Esophagus muscularis mucosa (tissue), 4 donors: ENCODE measurements at regions not wholly inside any gene's neighbourhood (a gene's known extent, or its start where the extent isn't known, plus 50 kb on each side); places are given as distances from the start of the nearest gene placed in this dataset.

Source experiments
- DNase-seq: peaks from one replicate; pipeline ENCODE4 v3.0.0-alpha.2; 2017; ENCODE audit errors: extremely low spot score
- H3K27ac ChIP-seq, 4 donors: fragments of 200-600 bp; sonication (generic); replicated peaks in 1 of 4; 1 replicate in 3 of 4; 2 replicates in 1 of 4; pipeline ENCODE4 v1.5.1; 2016 to 2019; ENCODE audit warnings: mild to moderate bottlenecking in 1 of 4
- H3K27me3 ChIP-seq, 4 donors: fragments of 200-600 bp; sonication (generic); one replicate each; pipeline versions ENCODE4 v1.5.1 to v1.6.0; 2016 to 2019
- H3K36me3 ChIP-seq, 4 donors: fragments of 200-600 bp; sonication (generic); one replicate each; pipeline ENCODE4 v1.5.1; 2016 to 2019
- H3K4me1 ChIP-seq, 4 donors: fragments of 200-600 bp; sonication (generic); one replicate each; pipeline ENCODE4 v1.5.1; 2016 to 2019
- H3K4me3 ChIP-seq, 4 donors: fragments of 200-600 bp; sonication (generic); 1 replicate in 2 of 4; 2 replicates in 2 of 4; pipeline ENCODE4 v1.5.1; 2016 to 2019; ENCODE audit warnings: mild to moderate bottlenecking in 4 of 4, moderate library complexity in 1 of 4
- H3K9me3 ChIP-seq, 4 donors: fragments of 200-600 bp; sonication (generic); 1 replicate in 3 of 4; 2 replicates in 1 of 4; pipeline ENCODE4 v1.5.1; 2016 to 2019
- CTCF ChIP-seq, 3 experiments: fragments of 200-600 bp in 2 of 3; fragments of 450-650 bp in 1 of 3; sonication (generic) in 2 of 3; IDR thresholded peaks; one replicate each; pipeline ENCODE4 v1.5.1; 2017 to 2019; ENCODE audit warnings: antibody characterized with exemption in 3 of 3, mild to moderate bottlenecking in 2 of 3, moderate library complexity in 1 of 3
- EP300 ChIP-seq: sonication (generic); formaldehyde crosslinking; IDR thresholded peaks from one replicate; pipeline ENCODE4 v1.6.1; 2017; ENCODE audit warnings: antibody characterized with exemption
- POLR2A ChIP-seq: fragments of 450-650 bp; IDR thresholded peaks from one replicate; pipeline ENCODE4 v1.6.1; 2017; ENCODE audit warnings: antibody characterized with exemption, moderate library complexity, mild to moderate bottlenecking, low read depth
- POLR2AphosphoS5 ChIP-seq, 2 donors: sonication (generic); formaldehyde crosslinking; IDR thresholded peaks; one replicate each; pipeline ENCODE4 v1.6.1; 2017; ENCODE audit warnings: antibody characterized with exemption in 2 of 2
- WGBS: methylation state at CpG from one replicate; pipeline ENCODE4 v1.1.5; 2018; 5-methylcytosine and 5-hydroxymethylcytosine counted together
- intact Hi-C: fragments of 100-400 bp; cut with DNase I; formaldehyde crosslinking; loops from one replicate; pipeline ENCODE4 v1.15.1; 2023

- no peaks in the 10 kb centered on the region for H3K9me3 ChIP-seq
- 52% methylated on average over 7 of the region's 7 CpGs for WGBS
These were observed 272.0 kb downstream of the UQCRFS1 start for GRCh38 chr19:28940751-28941500.

GRCh38 chr19:28939236-28939635 is 273.7 kb downstream of the UQCRFS1 start:
- Histone ChIP-seq H3K36me3 (no peaks in the 10 kb centered on the region), H3K4me1 (no peaks in the 10 kb centered on the region), H3K27me3 (peaks cover 0 to 24% (median 0%) of the 10 kb centered on the region in 4 donors), H3K9me3 (no peaks in the 10 kb centered on the region), H3K27ac (no peak overlapping the region), H3K4me3 (no peak overlapping the region)
- DNase-seq, result no peak
- TF ChIP-seq CTCF (IDR thresholded peaks at IDR 0.05), result no peak
- no peak for TF ChIP-seq POLR2AphosphoS5 (IDR thresholded peaks at IDR 0.05)
- TF ChIP-seq POLR2A, result no peak
- intact Hi-C loops, result no loop called here

More at GRCh38 chr19:28940751-28941500, 272.0 kb downstream of the UQCRFS1 start:
- Histone ChIP-seq H3K27me3 (peaks cover 0 to 25% (median 0%) of the 10 kb centered on the region in 4 donors), H3K36me3 (no peaks in the 10 kb centered on the region), H3K4me3 (no peak overlapping the region), H3K4me1 (no peaks in the 10 kb centered on the region), H3K27ac (no peak overlapping the region)
- no peak for DNase-seq
- intact Hi-C loops, result no loop called here
- no peak for TF ChIP-seq CTCF (IDR thresholded peaks at IDR 0.05)
- TF ChIP-seq POLR2A, result no peak
- TF ChIP-seq EP300, result no peak
- TF ChIP-seq POLR2AphosphoS5 (IDR thresholded peaks at IDR 0.05), result no peak

DNA sequence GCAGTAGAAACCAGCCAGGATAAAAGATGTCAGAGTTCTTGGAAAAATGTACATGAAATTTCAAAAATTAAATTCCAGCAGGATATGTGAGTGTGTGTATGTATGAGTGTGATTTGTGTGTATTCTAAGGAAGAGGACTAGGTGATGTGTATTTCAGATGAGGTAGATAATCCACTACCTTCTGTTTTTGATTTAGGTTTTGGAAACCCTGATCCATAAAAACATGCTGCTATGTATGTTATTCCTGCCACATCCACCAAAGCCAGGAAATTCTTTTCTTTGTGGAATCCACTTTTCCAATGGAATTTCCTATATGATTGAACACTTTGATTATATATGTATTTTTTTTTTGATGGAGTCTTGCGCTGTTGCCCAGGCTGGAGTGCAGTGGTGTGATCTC is 276.9 kb downstream of the UQCRFS1 start:
- no peak for DNase-seq
- H3K9me3 ChIP-seq, result no peaks in the 10 kb centered on the region
- TF ChIP-seq CTCF (IDR thresholded peaks at IDR 0.05) (no peak), POLR2A (no peak), POLR2AphosphoS5 (IDR thresholded peaks at IDR 0.05) (no peak), EP300 (no peak)
- 96% methylated on average over 1 of the region's 1 CpG for WGBS
- H3K4me3 ChIP-seq, result no peak overlapping the region
- no peaks in the 10 kb centered on the region for H3K4me1 ChIP-seq
- intact Hi-C loops, result no loop called here
- H3K27ac ChIP-seq, result no peak overlapping the region
- H3K27me3 ChIP-seq, result peaks cover 0 to 33% (median 2%) of the 10 kb centered on the region in 4 donors
- H3K36me3 ChIP-seq, result no peaks in the 10 kb centered on the region

DNA sequence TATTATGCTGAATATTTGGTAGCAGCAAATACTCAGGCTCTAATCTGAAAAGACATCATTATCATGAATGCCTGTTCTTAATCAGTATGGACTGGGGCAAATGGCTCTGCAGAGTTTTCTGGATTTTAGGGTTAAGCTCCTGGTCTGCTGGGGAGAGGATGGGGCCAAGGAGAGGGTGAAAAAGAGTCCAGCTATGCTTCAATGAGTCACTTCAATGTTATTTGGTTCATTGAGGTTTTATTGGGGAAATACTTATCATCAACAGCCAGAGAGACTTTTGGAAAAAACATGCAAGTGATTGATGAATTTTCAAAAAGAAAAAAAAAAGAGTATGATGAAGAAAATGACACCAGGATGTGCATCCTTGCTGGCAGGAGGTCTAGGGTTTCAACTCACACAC is 278.3 kb downstream of the UQCRFS1 start:
- intact Hi-C loops, result no loop called here
- no peaks in the 10 kb centered on the region for H3K36me3 ChIP-seq
- H3K4me3 ChIP-seq, result no peak overlapping the region
- TF ChIP-seq CTCF (IDR thresholded peaks at IDR 0.05) (no peak), EP300 (no peak), POLR2AphosphoS5 (IDR thresholded peaks at IDR 0.05) (no peak), POLR2A (no peak)
- DNase-seq, result no peak
- no peaks in the 10 kb centered on the region for H3K4me1 ChIP-seq
- H3K27me3 ChIP-seq, result peaks cover 0 to 35% (median 2%) of the 10 kb centered on the region in 4 donors
- no peaks in the 10 kb centered on the region for H3K9me3 ChIP-seq
- no peak overlapping the region for H3K27ac ChIP-seq

DNA sequence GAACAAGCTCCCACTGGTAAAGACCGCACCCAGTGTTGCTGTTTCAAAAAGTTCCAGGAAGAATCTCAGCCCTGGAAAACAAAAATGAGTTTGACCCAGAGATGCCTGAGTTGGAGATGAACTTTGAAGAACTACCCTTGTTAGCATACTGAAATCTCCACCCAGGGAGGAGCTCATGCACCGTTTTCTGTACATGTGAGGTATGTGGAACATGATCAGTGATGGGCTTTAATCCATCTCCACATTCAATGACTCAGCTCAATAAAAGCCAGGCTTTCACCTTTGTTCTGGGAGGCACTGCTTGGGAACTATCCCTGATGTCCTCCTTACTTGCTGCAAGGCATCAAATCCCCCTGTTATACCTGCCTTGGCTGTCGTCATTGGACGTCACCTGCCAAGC is 279.9 kb downstream of the UQCRFS1 start:
- TF ChIP-seq POLR2AphosphoS5 (IDR thresholded peaks at IDR 0.05), result no peak
- DNase-seq, result no peak
- 77% methylated on average over 4 of the region's 4 CpGs for WGBS
- no peaks in the 10 kb centered on the region for H3K4me1 ChIP-seq
- H3K36me3 ChIP-seq, result no peaks in the 10 kb centered on the region
- H3K27ac ChIP-seq, result no peak overlapping the region
- H3K9me3 ChIP-seq, result no peaks in the 10 kb centered on the region
- intact Hi-C loops, result no loop called here
- no peak overlapping the region for H3K4me3 ChIP-seq
- H3K27me3 ChIP-seq, result peaks cover 0 to 28% (median 2%) of the 10 kb centered on the region in 4 donors
